Karpas-422 (cell line): ENCODE measurements at regions not wholly inside any gene's neighbourhood (a gene's known extent, or its start where the extent isn't known, plus 50 kb on each side); places are given as distances from the start of the nearest gene placed in this dataset.

Source experiments
- DNase-seq: peaks from one replicate; pipeline ENCODE4 v3.0.0-alpha.2; 2015
- H2AFZ ChIP-seq: fragments of 200-600 bp; sonication (generic); 2 replicates; pipeline ENCODE4 v1.6.1; 2014; ENCODE audit warnings: antibody characterized with exemption, low read length, mixed read lengths
- H3K27ac ChIP-seq: fragments of 200-600 bp; sonication (generic); 2 replicates; pipeline ENCODE4 v1.5.1; 2014; ENCODE audit warnings: mild to moderate bottlenecking, low read length, moderate library complexity
- H3K27me3 ChIP-seq: fragments of 200-600 bp; sonication (generic); 2 replicates; pipeline ENCODE4 v1.6.1; 2014; ENCODE audit warnings: low read length, mixed read lengths
- H3K36me3 ChIP-seq: fragments of 200-600 bp; sonication (generic); 2 replicates; pipeline ENCODE4 v1.6.1; 2014; ENCODE audit warnings: low read length, mixed read lengths; ENCODE audit not compliant: insufficient read depth
- H3K4me1 ChIP-seq: fragments of 200-600 bp; sonication (generic); 2 replicates; pipeline ENCODE4 v1.6.1; 2014; ENCODE audit warnings: mild to moderate bottlenecking, low read length, mixed read lengths
- H3K4me2 ChIP-seq: fragments of 200-600 bp; sonication (generic); 2 replicates; pipeline ENCODE4 v1.6.1; 2014; ENCODE audit warnings: low read length, low read depth, mild to moderate bottlenecking; ENCODE audit not compliant: poor library complexity, severe bottlenecking
- H3K4me3 ChIP-seq: fragments of 200-600 bp; sonication (generic); 2 replicates; pipeline ENCODE4 v1.5.1; 2014; ENCODE audit warnings: mild to moderate bottlenecking, antibody characterized with exemption, low read length, mixed read lengths
- H3K79me2 ChIP-seq: fragments of 200-600 bp; sonication (generic); 2 replicates; pipeline ENCODE4 v1.6.1; 2014; ENCODE audit warnings: mild to moderate bottlenecking, low read length, mixed read lengths
- H3K9ac ChIP-seq: fragments of 200-600 bp; sonication (generic); 2 replicates; pipeline ENCODE4 v1.6.0; 2014; ENCODE audit warnings: low read length
- H3K9me2 ChIP-seq: fragments of 200-600 bp; sonication (generic), shearing (Covaris generic); replicated peaks from 2 replicates; pipeline ENCODE4 v1.6.0; 2014; ENCODE audit warnings: mild to moderate bottlenecking, low read length, moderate library complexity; ENCODE audit not compliant: insufficient read depth
- H3K9me3 ChIP-seq: fragments of 300-700, 200-600 bp; sonication (generic); 2 replicates; pipeline ENCODE4 v1.6.1; 2014; ENCODE audit warnings: low read length, mixed read lengths
- H4K20me1 ChIP-seq: fragments of 200-600 bp; sonication (generic); 2 replicates; pipeline ENCODE4 v1.6.1; 2014; ENCODE audit warnings: mild to moderate bottlenecking, antibody characterized with exemption, low read length, low read depth; ENCODE audit not compliant: insufficient read depth

GRCh38 chr10:30793093-30793492 is 163.5 kb upstream of the LYZL2 start:
- H3K4me1 ChIP-seq, result no peaks in the 10 kb centered on the region
- no peaks in the 10 kb centered on the region for H3K36me3 ChIP-seq
- H3K27ac ChIP-seq, result no peak overlapping the region
- no peak overlapping the region for H3K4me2 ChIP-seq
- no peak overlapping the region for H3K9ac ChIP-seq
- DNase-seq, result no peak
- H4K20me1 ChIP-seq, result no peaks in the 10 kb centered on the region
- no peaks in the 10 kb centered on the region for H3K27me3 ChIP-seq
- H2AFZ ChIP-seq, result no peak overlapping the region
- H3K9me2 ChIP-seq, result no peaks in the 10 kb centered on the region
- H3K79me2 ChIP-seq, result no peaks in the 10 kb centered on the region
- H3K9me3 ChIP-seq, result no peaks in the 10 kb centered on the region
- H3K4me3 ChIP-seq, result no peak overlapping the region

- Histone ChIP-seq H3K4me3 (no peak overlapping the region), H3K36me3 (no peaks in the 10 kb centered on the region), H3K9me2 (no peaks in the 10 kb centered on the region), H3K9me3 (no peaks in the 10 kb centered on the region), H3K79me2 (no peaks in the 10 kb centered on the region), H3K27me3 (no peaks in the 10 kb centered on the region), H4K20me1 (no peaks in the 10 kb centered on the region), H3K4me1 (no peaks in the 10 kb centered on the region), H2AFZ (no peak overlapping the region), H3K27ac (no peak overlapping the region), H3K4me2 (no peak overlapping the region), H3K9ac (no peak overlapping the region)
- no peak for DNase-seq
Measured at GRCh38 chr10:30792025-30792424, 162.5 kb upstream of the LYZL2 start.

- Histone ChIP-seq H4K20me1 (no peaks in the 10 kb centered on the region), H3K4me2 (no peak overlapping the region)
- no peak for DNase-seq
Measured at GRCh38 chr10:30791197-30791611, 161.7 kb upstream of the LYZL2 start.

GRCh38 chr10:30789806-30790205 is 160.3 kb upstream of the LYZL2 start:
- no peak overlapping the region for H3K27ac ChIP-seq

More at GRCh38 chr10:30791197-30791611, 161.7 kb upstream of the LYZL2 start:
- H3K36me3 ChIP-seq, result no peaks in the 10 kb centered on the region
- no peaks in the 10 kb centered on the region for H3K9me2 ChIP-seq
- H3K79me2 ChIP-seq, result no peaks in the 10 kb centered on the region
- H2AFZ ChIP-seq, result no peak overlapping the region
- H3K9ac ChIP-seq, result no peak overlapping the region
- H3K27me3 ChIP-seq, result no peaks in the 10 kb centered on the region
- no peaks in the 10 kb centered on the region for H3K9me3 ChIP-seq
- H3K4me3 ChIP-seq, result no peak overlapping the region
- H3K27ac ChIP-seq, result no peak overlapping the region
- no peaks in the 10 kb centered on the region for H3K4me1 ChIP-seq

GRCh38 chr10:30788307-30788706 is 158.8 kb upstream of the LYZL2 start:
- Histone ChIP-seq H3K36me3 (no peaks in the 10 kb centered on the region), H3K4me1 (no peaks in the 10 kb centered on the region), H3K9ac (no peak overlapping the region), H3K9me3 (no peaks in the 10 kb centered on the region), H3K27me3 (no peaks in the 10 kb centered on the region), H3K4me3 (no peak overlapping the region), H4K20me1 (no peaks in the 10 kb centered on the region), H2AFZ (no peak overlapping the region), H3K79me2 (no peaks in the 10 kb centered on the region), H3K9me2 (no peaks in the 10 kb centered on the region), H3K4me2 (no peak overlapping the region), H3K27ac (no peak overlapping the region)
- no peak for DNase-seq

More at GRCh38 chr10:30789806-30790205, 160.3 kb upstream of the LYZL2 start:
- Histone ChIP-seq H3K79me2 (no peaks in the 10 kb centered on the region), H3K4me2 (no peak overlapping the region), H3K4me1 (no peaks in the 10 kb centered on the region), H3K9me2 (no peaks in the 10 kb centered on the region), H3K9ac (no peak overlapping the region), H3K27me3 (no peaks in the 10 kb centered on the region), H3K36me3 (no peaks in the 10 kb centered on the region), H4K20me1 (no peaks in the 10 kb centered on the region), H3K9me3 (no peaks in the 10 kb centered on the region), H2AFZ (no peak overlapping the region), H3K4me3 (no peak overlapping the region)
- no peak for DNase-seq

DNA sequence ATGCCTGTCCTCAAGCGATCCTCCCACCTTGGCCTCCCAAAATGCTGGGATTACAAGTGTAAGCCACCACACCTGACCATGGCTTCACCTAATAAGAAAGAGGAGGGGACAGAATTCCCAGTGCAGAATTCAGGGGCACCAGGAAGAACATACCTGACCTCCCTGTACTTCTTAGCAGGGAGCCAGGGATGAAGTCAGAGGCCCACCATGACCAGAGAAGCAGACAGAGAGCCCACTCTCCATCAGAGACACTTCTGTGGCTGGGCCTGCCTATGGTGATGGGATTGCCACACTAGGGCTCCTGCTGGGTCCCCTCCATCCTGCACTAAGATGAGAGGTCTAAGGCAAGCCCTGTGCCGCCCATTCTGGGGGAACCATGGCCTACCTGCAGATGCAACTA is 157.4 kb upstream of the LYZL2 start:
- H4K20me1 ChIP-seq, result no peaks in the 10 kb centered on the region
- no peak for DNase-seq
- H3K9me2 ChIP-seq, result no peaks in the 10 kb centered on the region
- H3K36me3 ChIP-seq, result no peaks in the 10 kb centered on the region
- no peaks in the 10 kb centered on the region for H3K9me3 ChIP-seq
- H3K4me3 ChIP-seq, result no peak overlapping the region
- no peak overlapping the region for H3K9ac ChIP-seq
- H3K27ac ChIP-seq, result no peak overlapping the region
- no peak overlapping the region for H3K4me2 ChIP-seq
- H2AFZ ChIP-seq, result no peak overlapping the region
- H3K4me1 ChIP-seq, result no peaks in the 10 kb centered on the region
- H3K27me3 ChIP-seq, result no peaks in the 10 kb centered on the region
- H3K79me2 ChIP-seq, result no peaks in the 10 kb centered on the region

DNA sequence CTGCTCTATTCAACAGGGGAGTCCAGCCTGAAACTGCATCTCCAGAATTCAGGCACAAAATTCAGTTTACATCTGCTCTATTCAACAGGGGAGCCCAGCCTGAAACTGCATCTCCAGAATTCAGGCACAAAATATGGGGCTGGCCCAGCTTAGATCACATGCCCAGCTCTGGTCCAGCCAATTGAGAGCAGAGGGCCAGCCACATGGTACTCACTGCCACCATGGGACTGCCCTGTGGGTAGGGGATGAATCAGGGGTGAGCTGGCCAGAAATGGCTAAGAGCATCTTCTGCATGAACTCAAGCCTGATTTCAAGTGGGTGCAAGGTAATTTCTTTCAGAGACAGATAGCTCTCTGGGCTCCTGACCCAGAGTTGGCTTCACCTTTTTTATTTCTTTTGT is 156.6 kb upstream of the LYZL2 start:
- no peak overlapping the region for H3K4me2 ChIP-seq
- H3K36me3 ChIP-seq, result no peaks in the 10 kb centered on the region
- H4K20me1 ChIP-seq, result no peaks in the 10 kb centered on the region
- H3K4me1 ChIP-seq, result no peaks in the 10 kb centered on the region
- no peaks in the 10 kb centered on the region for H3K9me2 ChIP-seq
- H3K27me3 ChIP-seq, result no peaks in the 10 kb centered on the region
- H2AFZ ChIP-seq, result no peak overlapping the region
- no peaks in the 10 kb centered on the region for H3K79me2 ChIP-seq
- H3K9me3 ChIP-seq, result no peaks in the 10 kb centered on the region
- no peak for DNase-seq
- H3K9ac ChIP-seq, result no peak overlapping the region
- H3K27ac ChIP-seq, result no peak overlapping the region
- no peak overlapping the region for H3K4me3 ChIP-seq

GRCh38 chr10:30784897-30785605 is 155.5 kb upstream of the LYZL2 start:
- DNase-seq, result no peak
- H3K9ac ChIP-seq, result no peak overlapping the region
- H3K36me3 ChIP-seq, result no peaks in the 10 kb centered on the region
- no peak overlapping the region for H2AFZ ChIP-seq
- H3K9me2 ChIP-seq, result no peaks in the 10 kb centered on the region
- no peaks in the 10 kb centered on the region for H3K27me3 ChIP-seq
- H3K4me3 ChIP-seq, result no peak overlapping the region
- no peaks in the 10 kb centered on the region for H4K20me1 ChIP-seq
- H3K27ac ChIP-seq, result no peak overlapping the region
- H3K79me2 ChIP-seq, result no peaks in the 10 kb centered on the region
- no peak overlapping the region for H3K4me2 ChIP-seq
- H3K9me3 ChIP-seq, result no peaks in the 10 kb centered on the region
- H3K4me1 ChIP-seq, result no peaks in the 10 kb centered on the region
